Sigmoid colon (tissue), 4 donors: ENCODE measurements at regions not wholly inside any gene's neighbourhood (a gene's known extent, or its start where the extent isn't known, plus 50 kb on each side); places are given as distances from the start of the nearest gene placed in this dataset.

ENCODE experiments used
- CTCF ChIP-seq, 4 experiments: fragments of 450-650 bp in 3 of 4; fragments of 200-600 bp in 1 of 4; IDR thresholded peaks; one replicate each; pipeline ENCODE4 v1.5.1; 2016 to 2019; ENCODE audit warnings: antibody characterized with exemption in 4 of 4, mild to moderate bottlenecking in 3 of 4, moderate library complexity in 2 of 4
- EP300 ChIP-seq, 4 donors: sonication (generic); formaldehyde crosslinking; IDR thresholded peaks; one replicate each; pipeline ENCODE4 v1.6.1; 2017; ENCODE audit warnings: antibody characterized with exemption in 4 of 4
- POLR2A ChIP-seq, 2 donors: fragments of 450-650 bp; IDR thresholded peaks; one replicate each; pipeline ENCODE4 v1.6.1; 2016; ENCODE audit warnings: antibody characterized with exemption in 2 of 2, mild to moderate bottlenecking in 2 of 2, moderate library complexity in 2 of 2
- POLR2AphosphoS5 ChIP-seq, 4 donors: sonication (generic); formaldehyde crosslinking; IDR thresholded peaks; one replicate each; pipeline ENCODE4 v1.6.1; 2017; ENCODE audit warnings: antibody characterized with exemption in 4 of 4

GRCh38 chr12:31895449-31896150, 63.6 kb upstream of the RESF1 start:
- TF ChIP-seq POLR2AphosphoS5 (IDR thresholded peaks at IDR 0.05) = no peak
- no peak for TF ChIP-seq CTCF (IDR thresholded peaks at IDR 0.05)
- no peak for TF ChIP-seq POLR2A (IDR thresholded peaks at IDR 0.05)
- no peak for TF ChIP-seq EP300 (IDR thresholded peaks at IDR 0.05)
